GM12878 (cell line): ENCODE measurements at regions not wholly inside any gene's neighbourhood (a gene's known extent, or its start where the extent isn't known, plus 50 kb on each side); places are given as distances from the start of the nearest gene placed in this dataset.

ENCODE experiments used
- ATAC-seq: fragments of 200-7000 bp; cut with Tn5 transposase; 3 replicates; pipeline ENCODE4 v1.9.1; 2020; ENCODE audit warnings: mild to moderate bottlenecking, moderate library complexity
- BruUV-seq: library from RNA; stranded (reverse); fragments of 400-500 nt; replicated peaks from 2 replicates; lab custom pipeline; 2021; lab: Mats Ljungman, UMichigan
- CTCF ChIA-PET: fragments of 300-600 bp; sonication (Branson Sonifier 250); formaldehyde crosslinking; extraction: SDS; loops from one replicate; lab custom pipeline; 2021; ENCODE audit warnings: inconsistent platforms; lab: Yijun Ruan, JAX
- POLR2A ChIA-PET: fragments of 350-600 bp; formaldehyde crosslinking; extraction: SDS; loops from one replicate; lab custom pipeline; 2021; ENCODE audit warnings: inconsistent platforms; lab: Charles Lee
- RAD21 ChIA-PET: fragments of 300-600 bp; sonication (Branson Sonifier 250); formaldehyde crosslinking; loops from one replicate; lab custom pipeline; 2023; ENCODE audit warnings: antibody characterized with exemption; ENCODE audit not compliant: unreplicated experiment; lab: Charles Lee
- SMC1A ChIA-PET: fragments of 300-600 bp; sonication (Branson Sonifier 250); formaldehyde crosslinking; loops from one replicate; lab custom pipeline; 2023; ENCODE audit not compliant: unreplicated experiment, uncharacterized antibody; lab: Charles Lee
- DNase-seq: peaks from one replicate; pipeline ENCODE4 v3.0.0-alpha.2; 2011; ENCODE audit warnings: low read depth, low spot score
- FAIRE-seq: peaks from 3 replicates; lab custom pipeline; 2011; peaks lifted over from hg19 to GRCh38; lab: Jason Lieb, UNC
- H2AFZ ChIP-seq: 2 replicates; pipeline ENCODE4 v1.6.0; 2011; ENCODE audit warnings: low read depth, low read length, control low read depth; ENCODE audit not compliant: control insufficient read depth
- H3K27ac ChIP-seq: 2 replicates; pipeline ENCODE4 v1.5.1; 2011; ENCODE audit warnings: control low read depth; ENCODE audit not compliant: control insufficient read depth, insufficient read depth
- H3K27me3 ChIP-seq, 2 experiments: replicated peaks in 1 of 2; 2 replicates each; pipeline versions ENCODE4 v1.6.0 to v1.6.1; 2011; ENCODE audit warnings: low read length in 1 of 2; ENCODE audit not compliant: control insufficient read depth in 2 of 2, insufficient read depth in 2 of 2
- H3K36me3 ChIP-seq, 2 experiments: 2 replicates each; pipeline ENCODE4 v1.5.1; 2011; ENCODE audit warnings: low read length in 1 of 2; ENCODE audit not compliant: control insufficient read depth in 2 of 2, insufficient read depth in 2 of 2
- H3K4me1 ChIP-seq: 2 replicates; pipeline ENCODE4 v1.6.1; 2011; ENCODE audit warnings: mild to moderate bottlenecking, low read length, moderate library complexity, mixed read lengths; ENCODE audit not compliant: control insufficient read depth, insufficient read depth
- H3K4me2 ChIP-seq: 2 replicates; pipeline ENCODE4 v1.6.0; 2011; ENCODE audit warnings: control low read depth; ENCODE audit not compliant: control insufficient read depth, insufficient read depth
- H3K4me3 ChIP-seq: fragments of 200-600 bp; sonication (generic); 2 replicates; pipeline ENCODE4 v1.5.1; 2016
- H3K79me2 ChIP-seq: 2 replicates; pipeline ENCODE4 v1.6.0; 2011; ENCODE audit warnings: low read length; ENCODE audit not compliant: control insufficient read depth, insufficient read depth
- H3K9ac ChIP-seq: 2 replicates; pipeline ENCODE4 v1.8.0; 2011; ENCODE audit warnings: low read length, control low read depth, mixed read lengths; ENCODE audit not compliant: control insufficient read depth, insufficient read depth
- H3K9me3 ChIP-seq: replicated peaks from 3 replicates; pipeline ENCODE4 v1.5.1; 2011; ENCODE audit warnings: mild to moderate bottlenecking, low read length; ENCODE audit not compliant: control insufficient read depth, insufficient read depth
- H4K20me1 ChIP-seq: 2 replicates; pipeline ENCODE4 v1.6.0; 2011; ENCODE audit not compliant: control insufficient read depth, insufficient read depth
- BCL11A ChIP-seq: IDR thresholded peaks from 2 replicates; pipeline ENCODE4 v1.6.1; 2011; ENCODE audit warnings: low read depth, low read length
- BRCA1 ChIP-seq: IDR thresholded peaks from 2 replicates; pipeline ENCODE4 v1.6.1; 2011; ENCODE audit warnings: low read depth, low read length, improper control_type of control experiment
- MTA3 ChIP-seq: IDR thresholded peaks from 2 replicates; pipeline ENCODE4 v1.6.1; 2012; ENCODE audit warnings: low read length, inconsistent platforms, borderline replicate concordance
- NBN ChIP-seq: fragments of 450-650 bp; IDR thresholded peaks from 2 replicates; pipeline ENCODE4 v1.6.1; 2016
- NFIC ChIP-seq: IDR thresholded peaks from 2 replicates; pipeline ENCODE4 v1.6.1; 2012; ENCODE audit warnings: low read depth, mild to moderate bottlenecking, inconsistent platforms, low read length, moderate library complexity
- NFYB ChIP-seq: IDR thresholded peaks from 2 replicates; pipeline ENCODE4 v1.6.1; 2011; ENCODE audit warnings: low read depth, mild to moderate bottlenecking, low read length, improper control_type of control experiment, moderate library complexity; ENCODE audit not compliant: insufficient read depth
- PML ChIP-seq: IDR thresholded peaks from 2 replicates; pipeline ENCODE4 v1.6.1; 2012; ENCODE audit warnings: low read length, inconsistent platforms
- RAD51 ChIP-seq: fragments of 450-650 bp; IDR thresholded peaks from 2 replicates; pipeline ENCODE4 v1.6.1; 2016; ENCODE audit warnings: moderate library complexity, mild to moderate bottlenecking, inconsistent platforms
- SMARCA5 ChIP-seq: fragments of 450-650 bp; IDR thresholded peaks from 2 replicates; pipeline ENCODE4 v1.6.1; 2017; ENCODE audit warnings: mild to moderate bottlenecking
- TARDBP ChIP-seq: IDR thresholded peaks from 2 replicates; pipeline ENCODE4 v1.6.1; 2016; ENCODE audit warnings: borderline replicate concordance
- TCF3 ChIP-seq: IDR thresholded peaks from 2 replicates; pipeline ENCODE4 v1.6.1; 2012; ENCODE audit warnings: low read depth, mild to moderate bottlenecking, low read length, borderline replicate concordance; ENCODE audit not compliant: insufficient read depth
- ZZZ3 ChIP-seq: IDR thresholded peaks from 2 replicates; pipeline ENCODE4 v1.6.1; 2011; ENCODE audit warnings: low read depth; ENCODE audit not compliant: control insufficient read depth, insufficient read length
- WGBS: methylation state at CpG from one replicate; pipeline ENCODE4 v1.1.6; 2016; ENCODE audit warnings: low lambda C conversion rate; ENCODE audit not compliant: insufficient replicate concordance, insufficient coverage; ENCODE audit errors: missing lambda C conversion rate; 5-methylcytosine and 5-hydroxymethylcytosine counted together
- in situ Hi-C: fragments of 300-500 bp; cut with MboI; formaldehyde crosslinking; loops from 9 replicates; pipeline ENCODE4 v1.14.3; 2018; ENCODE audit warnings: mixed read lengths
- intact Hi-C: fragments of 100-400 bp; cut with micrococcal nuclease; formaldehyde crosslinking; loops from one replicate; pipeline ENCODE4 v1.14.2; 2022; ENCODE audit not compliant: unreplicated experiment
- TF ChIP-seq, protein P1 (sequence below): fragments of 450-650 bp; formaldehyde crosslinking; IDR thresholded peaks from 2 replicates; pipeline ENCODE4 v1.4.0; 2020; ENCODE audit warnings: mild to moderate bottlenecking, moderate library complexity
- TF ChIP-seq, protein P2 (sequence below): IDR thresholded peaks from 2 replicates; pipeline ENCODE4 v1.6.1; 2012; ENCODE audit warnings: low read length, inconsistent platforms

DNA sequence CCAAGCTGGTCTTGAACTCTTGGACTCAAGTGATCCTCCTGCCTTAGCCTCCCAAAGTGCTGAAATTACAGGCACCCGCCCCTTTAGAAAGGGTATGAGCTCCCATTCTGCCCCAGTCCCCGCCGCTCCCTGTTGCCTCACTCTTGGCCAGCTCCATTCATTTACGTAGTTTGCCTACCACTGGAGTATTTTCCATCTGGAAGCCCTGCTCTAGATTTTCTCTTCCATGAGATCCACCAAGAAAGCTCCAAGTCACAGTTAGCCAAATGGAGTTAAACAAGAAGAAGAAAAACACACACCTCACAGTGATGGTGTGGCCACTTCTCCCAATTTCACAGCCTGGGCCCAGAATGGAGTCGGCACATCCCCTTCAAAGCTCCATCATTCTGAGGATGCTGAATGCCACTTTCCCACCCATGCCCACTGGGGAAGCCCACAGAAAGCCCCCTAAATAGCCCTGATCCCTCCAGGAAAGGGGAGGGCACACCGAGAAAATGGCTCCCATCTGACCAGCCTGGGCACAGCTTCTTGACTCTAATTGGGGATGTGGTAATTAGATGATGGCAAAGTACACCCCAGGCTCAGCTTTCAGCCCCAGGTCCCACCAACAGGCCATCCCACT, 381.2 kb downstream of the MN1 start:
- no TSS peak for BruUV-seq
- intact Hi-C loops, result no loop called here
- Histone ChIP-seq H3K27me3 (no peaks in the 10 kb centered on the region), H3K4me3 (no peak overlapping the region), H2AFZ (no peak overlapping the region), H3K27ac (no peak overlapping the region), H3K9ac (no peak overlapping the region), H4K20me1 (no peaks in the 10 kb centered on the region), H3K4me2 (no peak overlapping the region), H3K9me3 (no peaks in the 10 kb centered on the region), H3K36me3 (no peaks in the 10 kb centered on the region), H3K79me2 (no peaks in the 10 kb centered on the region)
- 31% methylated on average over 6 of the region's 6 CpGs for WGBS
- SMC1A ChIA-PET, result no interaction called here
- CTCF ChIA-PET, result no interaction called here
- RAD21 ChIA-PET, result no interaction called here
- ATAC-seq (no peak), FAIRE-seq (no peak)
- in situ Hi-C loops, result no loop called here
- POLR2A ChIA-PET, result no interaction called here
- TF ChIP-seq NFIC (no peak), TARDBP (no peak), BRCA1 (no peak)
- TF ChIP-seq, all 136 proteins: peak for 0
- no peak for DNase-seq
- H3K4me1 ChIP-seq, result no peaks in the 10 kb centered on the region

DNA sequence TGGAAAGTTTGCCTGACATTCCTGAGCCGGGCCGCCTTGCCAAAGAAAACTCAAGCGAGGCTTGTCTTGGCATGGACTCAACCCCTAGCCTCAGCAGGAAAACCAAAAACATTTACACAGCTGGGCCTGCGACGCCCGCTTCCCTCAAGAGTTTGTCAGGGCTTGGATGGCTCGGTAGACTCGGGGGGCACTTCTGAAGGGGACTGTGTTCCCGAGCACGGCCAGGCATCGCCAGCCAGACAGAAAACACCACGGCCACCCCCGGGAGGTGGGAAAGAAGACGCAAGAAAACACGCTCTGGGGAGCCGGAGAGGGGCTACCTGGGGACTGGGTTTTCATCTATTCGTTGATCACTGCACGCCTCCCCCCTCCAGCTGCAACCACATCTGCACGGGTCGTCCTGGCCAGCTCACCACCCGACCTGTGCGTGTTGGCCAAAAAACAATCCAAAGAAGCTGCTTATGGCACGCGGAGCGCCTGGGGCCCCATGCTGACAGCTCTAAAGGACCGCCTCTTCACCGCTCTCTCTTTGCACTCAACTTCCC, 380.7 kb downstream of the MN1 start:
- ChIA-PET SMC1A (no interaction called here), CTCF (interaction anchor here (0.7 kb wide), 1 partner anchor 15 kb away, joined by 3 read pairs; no protein-coding TSS in a partner anchor), POLR2A (no interaction called here), RAD21 (no interaction called here)
- H3K79me2 ChIP-seq, result no peaks in the 10 kb centered on the region
- no peak for DNase-seq
- in situ Hi-C loops (no loop called here), intact Hi-C loops (no loop called here)
- H3K9ac ChIP-seq, result no peak overlapping the region
- no peaks in the 10 kb centered on the region for H3K4me1 ChIP-seq
- no peaks in the 10 kb centered on the region for H4K20me1 ChIP-seq
- H3K36me3 ChIP-seq, result no peaks in the 10 kb centered on the region
- no peak for ATAC-seq
- H3K27me3 ChIP-seq, result no peaks in the 10 kb centered on the region
- H3K27ac ChIP-seq, result no peak overlapping the region
- 13% methylated on average over 27 of the region's 27 CpGs for WGBS
- no peak overlapping the region for H2AFZ ChIP-seq
- H3K4me2 ChIP-seq, result no peak overlapping the region
- no peak for FAIRE-seq
- BruUV-seq, result no TSS peak
- H3K4me3 ChIP-seq, result no peak overlapping the region
- H3K9me3 ChIP-seq, result no peaks in the 10 kb centered on the region
- TF ChIP-seq TCF3 (no peak), NBN (no peak), ZZZ3 (no peak), NFYB (no peak), BRCA1 (no peak), RAD51 (no peak), BCL11A (no peak), PML (no peak), SMARCA5 (no peak), MTA3 (no peak)
- TF ChIP-seq, protein P1, sequence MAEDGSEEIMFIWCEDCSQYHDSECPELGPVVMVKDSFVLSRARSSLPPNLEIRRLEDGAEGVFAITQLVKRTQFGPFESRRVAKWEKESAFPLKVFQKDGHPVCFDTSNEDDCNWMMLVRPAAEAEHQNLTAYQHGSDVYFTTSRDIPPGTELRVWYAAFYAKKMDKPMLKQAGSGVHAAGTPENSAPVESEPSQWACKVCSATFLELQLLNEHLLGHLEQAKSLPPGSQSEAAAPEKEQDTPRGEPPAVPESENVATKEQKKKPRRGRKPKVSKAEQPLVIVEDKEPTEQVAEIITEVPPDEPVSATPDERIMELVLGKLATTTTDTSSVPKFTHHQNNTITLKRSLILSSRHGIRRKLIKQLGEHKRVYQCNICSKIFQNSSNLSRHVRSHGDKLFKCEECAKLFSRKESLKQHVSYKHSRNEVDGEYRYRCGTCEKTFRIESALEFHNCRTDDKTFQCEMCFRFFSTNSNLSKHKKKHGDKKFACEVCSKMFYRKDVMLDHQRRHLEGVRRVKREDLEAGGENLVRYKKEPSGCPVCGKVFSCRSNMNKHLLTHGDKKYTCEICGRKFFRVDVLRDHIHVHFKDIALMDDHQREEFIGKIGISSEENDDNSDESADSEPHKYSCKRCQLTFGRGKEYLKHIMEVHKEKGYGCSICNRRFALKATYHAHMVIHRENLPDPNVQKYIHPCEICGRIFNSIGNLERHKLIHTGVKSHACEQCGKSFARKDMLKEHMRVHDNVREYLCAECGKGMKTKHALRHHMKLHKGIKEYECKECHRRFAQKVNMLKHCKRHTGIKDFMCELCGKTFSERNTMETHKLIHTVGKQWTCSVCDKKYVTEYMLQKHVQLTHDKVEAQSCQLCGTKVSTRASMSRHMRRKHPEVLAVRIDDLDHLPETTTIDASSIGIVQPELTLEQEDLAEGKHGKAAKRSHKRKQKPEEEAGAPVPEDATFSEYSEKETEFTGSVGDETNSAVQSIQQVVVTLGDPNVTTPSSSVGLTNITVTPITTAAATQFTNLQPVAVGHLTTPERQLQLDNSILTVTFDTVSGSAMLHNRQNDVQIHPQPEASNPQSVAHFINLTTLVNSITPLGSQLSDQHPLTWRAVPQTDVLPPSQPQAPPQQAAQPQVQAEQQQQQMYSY (CRISPR knock-in tag), result no peak
- TF ChIP-seq, protein P2, sequence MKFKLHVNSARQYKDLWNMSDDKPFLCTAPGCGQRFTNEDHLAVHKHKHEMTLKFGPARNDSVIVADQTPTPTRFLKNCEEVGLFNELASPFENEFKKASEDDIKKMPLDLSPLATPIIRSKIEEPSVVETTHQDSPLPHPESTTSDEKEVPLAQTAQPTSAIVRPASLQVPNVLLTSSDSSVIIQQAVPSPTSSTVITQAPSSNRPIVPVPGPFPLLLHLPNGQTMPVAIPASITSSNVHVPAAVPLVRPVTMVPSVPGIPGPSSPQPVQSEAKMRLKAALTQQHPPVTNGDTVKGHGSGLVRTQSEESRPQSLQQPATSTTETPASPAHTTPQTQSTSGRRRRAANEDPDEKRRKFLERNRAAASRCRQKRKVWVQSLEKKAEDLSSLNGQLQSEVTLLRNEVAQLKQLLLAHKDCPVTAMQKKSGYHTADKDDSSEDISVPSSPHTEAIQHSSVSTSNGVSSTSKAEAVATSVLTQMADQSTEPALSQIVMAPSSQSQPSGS, result no peak
